NT2/D1 (cell line): ENCODE measurements at regions not wholly inside any gene's neighbourhood (a gene's known extent, or its start where the extent isn't known, plus 50 kb on each side); places are given as distances from the start of the nearest gene placed in this dataset.

Source experiments
- DNase-seq: peaks from one replicate; pipeline ENCODE4 v3.0.0-alpha.2; 2011; ENCODE audit warnings: low read depth, low spot score
- H3K27me3 ChIP-seq: 2 replicates; pipeline ENCODE4 v1.6.0; 2011; ENCODE audit warnings: mild to moderate bottlenecking; ENCODE audit not compliant: insufficient read length, insufficient read depth
- H3K36me3 ChIP-seq: 2 replicates; pipeline ENCODE4 v1.6.1; 2011; ENCODE audit warnings: mild to moderate bottlenecking, low read length, mixed read lengths; ENCODE audit not compliant: insufficient read depth, insufficient read length
- H3K4me1 ChIP-seq: 2 replicates; pipeline ENCODE4 v1.5.1; 2011; ENCODE audit not compliant: insufficient read depth, insufficient read length
- H3K4me3 ChIP-seq: 2 replicates; pipeline ENCODE4 v1.5.1; 2011; ENCODE audit warnings: low read depth; ENCODE audit not compliant: insufficient read length
- H3K9ac ChIP-seq: 2 replicates; pipeline ENCODE4 v1.6.0; 2011; ENCODE audit warnings: low read depth; ENCODE audit not compliant: insufficient read length
- H3K9me3 ChIP-seq: 2 replicates; pipeline ENCODE4 v1.5.1; 2011; ENCODE audit warnings: mild to moderate bottlenecking, low read length; ENCODE audit not compliant: insufficient read depth
- SUZ12 ChIP-seq: IDR thresholded peaks from 2 replicates; pipeline ENCODE4 v1.6.1; 2011; ENCODE audit not compliant: insufficient read length, insufficient read depth; ENCODE audit errors: extremely low read depth
- YY1 ChIP-seq: IDR thresholded peaks from 2 replicates; pipeline ENCODE4 v1.6.1; 2011; ENCODE audit not compliant: insufficient read length, insufficient read depth
- ZNF274 ChIP-seq: IDR thresholded peaks from 2 replicates; pipeline ENCODE4 v1.6.1; 2011; ENCODE audit warnings: mild to moderate bottlenecking, low read depth, low read length

GRCh38 chr13:60716313-60716712 is 319.3 kb downstream of the TDRD3 start:
- no peak for TF ChIP-seq ZNF274
- TF ChIP-seq YY1, result no peak
- TF ChIP-seq SUZ12, result no peak
- no peaks in the 10 kb centered on the region for H3K9me3 ChIP-seq
- no peaks in the 10 kb centered on the region for H3K27me3 ChIP-seq
- no peak overlapping the region for H3K4me3 ChIP-seq
- H3K9ac ChIP-seq, result no peak overlapping the region
- no peaks in the 10 kb centered on the region for H3K4me1 ChIP-seq
- H3K36me3 ChIP-seq, result no peaks in the 10 kb centered on the region
- no peak for DNase-seq

GRCh38 chr13:60707878-60708277 is 310.9 kb downstream of the TDRD3 start:
- no peaks in the 10 kb centered on the region for H3K27me3 ChIP-seq
- H3K36me3 ChIP-seq, result no peaks in the 10 kb centered on the region
- TF ChIP-seq YY1, result no peak
- no peak for TF ChIP-seq SUZ12
- no peak for TF ChIP-seq ZNF274
- H3K9me3 ChIP-seq, result no peaks in the 10 kb centered on the region
- H3K9ac ChIP-seq, result no peak overlapping the region
- H3K4me1 ChIP-seq, result no peaks in the 10 kb centered on the region
- DNase-seq, result peak; percentile 11
- no peak overlapping the region for H3K4me3 ChIP-seq

- DNase-seq, result no peak
- Histone ChIP-seq H3K36me3 (no peaks in the 10 kb centered on the region), H3K9ac (no peak overlapping the region), H3K9me3 (no peaks in the 10 kb centered on the region), H3K27me3 (no peaks in the 10 kb centered on the region), H3K4me3 (no peak overlapping the region), H3K4me1 (no peaks in the 10 kb centered on the region)
- TF ChIP-seq ZNF274, result no peak
- no peak for TF ChIP-seq SUZ12
- no peak for TF ChIP-seq YY1
Observed at GRCh38 chr13:60701895-60702294, 304.9 kb downstream of the TDRD3 start.

- Histone ChIP-seq H3K36me3 (no peaks in the 10 kb centered on the region), H3K27me3 (no peaks in the 10 kb centered on the region), H3K4me1 (no peaks in the 10 kb centered on the region), H3K9ac (no peak overlapping the region), H3K4me3 (no peak overlapping the region), H3K9me3 (no peaks in the 10 kb centered on the region)
- TF ChIP-seq ZNF274 (no peak), SUZ12 (no peak), YY1 (no peak)
- DNase-seq, result no peak
Observed at GRCh38 chr13:60700994-60701393, 304.0 kb downstream of the TDRD3 start.

- Histone ChIP-seq H3K36me3 (no peaks in the 10 kb centered on the region), H3K4me1 (no peaks in the 10 kb centered on the region), H3K4me3 (no peak overlapping the region), H3K9me3 (no peaks in the 10 kb centered on the region), H3K9ac (no peak overlapping the region), H3K27me3 (no peaks in the 10 kb centered on the region)
- DNase-seq, result no peak
- TF ChIP-seq SUZ12 (no peak), ZNF274 (no peak), YY1 (no peak)
Observed at GRCh38 chr13:60699636-60700035, 302.6 kb downstream of the TDRD3 start.

DNA sequence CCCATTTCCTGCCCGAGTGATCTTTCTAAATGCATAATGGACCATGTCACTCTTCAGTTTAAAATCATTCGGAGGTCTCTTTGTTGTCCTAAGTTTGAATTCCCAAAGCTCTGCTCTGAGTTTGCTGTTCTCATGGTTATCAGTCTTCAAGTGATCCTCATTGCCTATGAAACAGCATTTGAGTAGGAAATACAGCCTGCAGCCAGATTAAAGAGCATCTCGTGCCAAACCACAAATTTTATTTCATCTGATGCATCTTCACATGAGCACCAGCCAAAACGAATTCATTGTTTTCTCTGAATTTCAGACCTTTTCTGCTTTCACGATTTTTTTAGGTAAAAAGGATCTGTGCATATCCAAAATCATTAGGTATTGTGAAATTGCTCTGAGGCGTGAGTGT is 299.6 kb downstream of the TDRD3 start:
- Histone ChIP-seq H3K4me1 (no peaks in the 10 kb centered on the region), H3K4me3 (no peak overlapping the region), H3K27me3 (no peaks in the 10 kb centered on the region), H3K9ac (no peak overlapping the region), H3K9me3 (no peaks in the 10 kb centered on the region), H3K36me3 (no peaks in the 10 kb centered on the region)
- no peak for TF ChIP-seq YY1
- no peak for TF ChIP-seq SUZ12
- no peak for TF ChIP-seq ZNF274
- peak; percentile 0 for DNase-seq

DNA sequence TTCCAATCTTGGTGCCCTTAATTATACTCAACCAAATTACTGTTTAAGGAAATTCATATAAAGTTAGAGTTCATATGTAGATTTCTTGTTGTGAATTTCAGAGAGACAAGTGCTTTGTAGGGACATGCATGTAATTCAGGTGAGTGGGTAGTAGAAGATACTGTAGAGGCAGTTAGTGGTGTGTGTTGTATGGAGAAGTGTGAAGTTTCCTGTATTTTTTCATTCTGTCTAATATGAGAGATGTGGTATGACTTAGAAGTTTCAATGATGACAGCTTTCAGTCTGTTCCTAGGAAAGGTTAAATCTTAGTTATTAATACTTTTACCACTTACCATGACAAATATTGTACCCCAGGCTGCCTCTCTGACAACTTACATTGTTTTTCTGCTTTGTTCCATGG is 294.2 kb downstream of the TDRD3 start:
- Histone ChIP-seq H3K36me3 (no peaks in the 10 kb centered on the region), H3K9me3 (no peaks in the 10 kb centered on the region), H3K4me3 (no peak overlapping the region), H3K4me1 (no peaks in the 10 kb centered on the region), H3K27me3 (no peaks in the 10 kb centered on the region), H3K9ac (no peak overlapping the region)
- TF ChIP-seq SUZ12, result no peak
- TF ChIP-seq YY1, result no peak
- TF ChIP-seq ZNF274, result no peak
- no peak for DNase-seq

DNA sequence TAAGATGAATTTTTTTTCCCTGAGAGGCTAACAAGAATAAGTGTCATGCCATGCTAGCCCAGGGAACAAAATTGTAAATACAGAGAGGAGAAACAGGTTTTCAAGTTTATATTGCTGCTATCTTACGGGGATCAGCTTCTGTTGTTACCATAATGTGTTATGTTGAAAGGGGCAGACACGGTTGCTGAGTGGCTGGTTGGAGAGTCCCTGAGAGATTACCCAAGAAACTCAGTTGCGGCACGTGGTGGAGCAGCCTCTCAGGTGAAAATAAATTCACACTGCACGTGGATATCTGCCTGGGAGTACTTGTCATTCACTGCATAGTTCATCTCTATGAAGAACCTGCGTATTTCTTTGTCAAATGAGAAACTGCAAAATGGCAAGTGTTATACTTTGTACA is 293.6 kb downstream of the TDRD3 start:
- Histone ChIP-seq H3K4me1 (no peaks in the 10 kb centered on the region), H3K9ac (no peak overlapping the region), H3K27me3 (no peaks in the 10 kb centered on the region), H3K9me3 (no peaks in the 10 kb centered on the region), H3K4me3 (no peak overlapping the region), H3K36me3 (no peaks in the 10 kb centered on the region)
- no peak for DNase-seq
- no peak for TF ChIP-seq YY1
